H9 (cell line): ENCODE measurements at regions not wholly inside any gene's neighbourhood (a gene's known extent, or its start where the extent isn't known, plus 50 kb on each side); places are given as distances from the start of the nearest gene placed in this dataset.

Experiments used
- DNase-seq: peaks from one replicate; pipeline ENCODE4 v3.0.0-alpha.2; 2017
- H2AFZ ChIP-seq: one replicate; pipeline ENCODE4 v1.6.1; 2013; ENCODE audit warnings: mild to moderate bottlenecking, low read length, control low read depth, moderate library complexity
- H2AK5ac ChIP-seq: 2 replicates; pipeline ENCODE4 v1.6.1; 2013; ENCODE audit warnings: low read length, control low read depth, mixed read lengths; ENCODE audit not compliant: insufficient read length
- H2BK120ac ChIP-seq: one replicate; pipeline ENCODE4 v1.6.1; 2013; ENCODE audit warnings: low read depth, mild to moderate bottlenecking, low read length, control low read depth, inconsistent platforms; ENCODE audit not compliant: poor library complexity, severe bottlenecking
- H2BK12ac ChIP-seq: 2 replicates; pipeline ENCODE4 v1.6.1; 2013; ENCODE audit warnings: low read length, control low read depth, mixed read lengths, low read depth; ENCODE audit not compliant: insufficient read length
- H2BK15ac ChIP-seq: 2 replicates; pipeline ENCODE4 v1.6.1; 2013; ENCODE audit warnings: low read depth, low read length, control low read depth
- H2BK20ac ChIP-seq: one replicate; pipeline ENCODE4 v1.6.1; 2013; ENCODE audit warnings: low read depth, mild to moderate bottlenecking, low read length, control low read depth, inconsistent platforms; ENCODE audit not compliant: poor library complexity, severe bottlenecking
- H2BK5ac ChIP-seq: 2 replicates; pipeline ENCODE4 v1.6.1; 2013; ENCODE audit warnings: low read length, control low read depth, mixed read lengths; ENCODE audit not compliant: insufficient read length
- H3K14ac ChIP-seq: 2 replicates; pipeline ENCODE4 v1.6.1; 2013; ENCODE audit warnings: low read length, control low read depth; ENCODE audit not compliant: insufficient read depth
- H3K18ac ChIP-seq: 2 replicates; pipeline ENCODE4 v1.6.1; 2013; ENCODE audit warnings: low read depth, mild to moderate bottlenecking, mixed read lengths, low read length, control low read depth; ENCODE audit not compliant: insufficient read length
- H3K23ac ChIP-seq: 2 replicates; pipeline ENCODE4 v1.6.1; 2013; ENCODE audit warnings: low read length, control low read depth, mixed read lengths, low read depth; ENCODE audit not compliant: insufficient read length
- H3K23me2 ChIP-seq: 2 replicates; pipeline ENCODE4 v1.6.1; 2013; ENCODE audit warnings: low read depth, mild to moderate bottlenecking, mixed read lengths, low read length, control low read depth; ENCODE audit not compliant: insufficient read length, poor library complexity, severe bottlenecking
- H3K27ac ChIP-seq: 2 replicates; pipeline ENCODE4 v1.5.1; 2013; ENCODE audit warnings: low read length, control low read depth, mixed read lengths, low read depth; ENCODE audit not compliant: insufficient read length
- H3K27me3 ChIP-seq: 2 replicates; pipeline ENCODE4 v1.6.1; 2013; ENCODE audit warnings: low read length, control low read depth, inconsistent platforms; ENCODE audit not compliant: insufficient read depth
- H3K4ac ChIP-seq: 2 replicates; pipeline ENCODE4 v1.6.1; 2013; ENCODE audit warnings: low read depth, mild to moderate bottlenecking, control low read depth, inconsistent platforms, low read length, moderate library complexity
- H3K4me1 ChIP-seq: 2 replicates; pipeline ENCODE4 v1.6.1; 2013; ENCODE audit warnings: low read length, control low read depth, inconsistent platforms; ENCODE audit not compliant: insufficient read depth
- H3K4me2 ChIP-seq: 2 replicates; pipeline ENCODE4 v1.6.1; 2013; ENCODE audit warnings: low read length, control low read depth, mixed read lengths; ENCODE audit not compliant: insufficient read length, insufficient read depth
- H3K56ac ChIP-seq: 2 replicates; pipeline ENCODE4 v1.6.1; 2013; ENCODE audit warnings: low read depth, mild to moderate bottlenecking, mixed read lengths, low read length, control low read depth; ENCODE audit not compliant: insufficient read length
- H3K79me1 ChIP-seq: 2 replicates; pipeline ENCODE4 v1.6.1; 2013; ENCODE audit warnings: low read depth, mild to moderate bottlenecking, moderate library complexity, low read length, control low read depth, inconsistent platforms; ENCODE audit not compliant: insufficient read depth, poor library complexity, severe bottlenecking
- H3K79me2 ChIP-seq: 2 replicates; pipeline ENCODE4 v1.6.1; 2013; ENCODE audit warnings: low read length, control low read depth, inconsistent platforms; ENCODE audit not compliant: insufficient read depth
- H3K9ac ChIP-seq: 2 replicates; pipeline ENCODE4 v1.6.1; 2013; ENCODE audit warnings: low read length, control low read depth, mixed read lengths; ENCODE audit not compliant: insufficient read length; ENCODE audit errors: extremely low read depth
- H3K9me3 ChIP-seq: one replicate; pipeline ENCODE4 v1.6.1; 2013; ENCODE audit warnings: low read depth, low read length, inconsistent platforms; ENCODE audit not compliant: control insufficient read depth
- H3T11ph ChIP-seq: one replicate; pipeline ENCODE4 v1.6.1; 2013; ENCODE audit warnings: mild to moderate bottlenecking, low read length, control low read depth, inconsistent platforms
- H4K20me1 ChIP-seq: one replicate; pipeline ENCODE4 v1.6.1; 2013; ENCODE audit not compliant: control insufficient read depth, insufficient read length, insufficient read depth
- H4K5ac ChIP-seq: 2 replicates; pipeline ENCODE4 v1.6.1; 2013; ENCODE audit warnings: low read depth, mild to moderate bottlenecking, mixed read lengths, low read length, control low read depth; ENCODE audit not compliant: insufficient read length
- H4K8ac ChIP-seq: replicated peaks from 2 replicates; pipeline ENCODE4 v1.6.1; 2013; ENCODE audit warnings: low read length, control low read depth, mixed read lengths, low read depth; ENCODE audit not compliant: insufficient read length
- H4K91ac ChIP-seq: 2 replicates; pipeline ENCODE4 v1.6.1; 2013; ENCODE audit warnings: low read depth, mild to moderate bottlenecking, moderate library complexity, mixed read lengths, low read length, control low read depth; ENCODE audit not compliant: insufficient read length
- H3K27ac Mint-ChIP-seq, 3 experiments: 2 replicates in 2 of 3; 3 replicates in 1 of 3; pipeline ENCODE4 v1.8.0; 2020 to 2021; ENCODE audit warnings: mixed read lengths in 3 of 3, mild to moderate bottlenecking in 1 of 3, moderate library complexity in 1 of 3
- H3K27me3 Mint-ChIP-seq: 2 replicates; pipeline ENCODE4 v1.8.0; 2021; ENCODE audit warnings: low read depth, mild to moderate bottlenecking, moderate library complexity, mixed read lengths
- H3K36me3 Mint-ChIP-seq, 3 experiments: 2 replicates in 2 of 3; 3 replicates in 1 of 3; pipeline ENCODE4 v1.8.0; 2020 to 2021; ENCODE audit warnings: low read depth in 3 of 3, mixed read lengths in 3 of 3; ENCODE audit not compliant: insufficient read depth in 1 of 3
- H3K4me1 Mint-ChIP-seq, 2 experiments: 2 replicates each; pipeline ENCODE4 v1.8.0; 2020; ENCODE audit warnings: mixed read lengths in 2 of 2
- H3K4me3 Mint-ChIP-seq, 2 experiments: 2 replicates in 1 of 2; 3 replicates in 1 of 2; pipeline ENCODE4 v1.8.0; 2020 to 2021; ENCODE audit warnings: mild to moderate bottlenecking in 2 of 2, mixed read lengths in 2 of 2, moderate library complexity in 1 of 2
- H3K9me3 Mint-ChIP-seq, 2 experiments: 2 replicates in 1 of 2; 3 replicates in 1 of 2; pipeline ENCODE4 v1.8.0; 2020; ENCODE audit warnings: mild to moderate bottlenecking in 2 of 2, mixed read lengths in 2 of 2, moderate library complexity in 1 of 2
- CTCF ChIP-seq: fragments of 200-600 bp; sonication (generic); conservative IDR thresholded peaks from 3 replicates; pipeline ENCODE4 v1.8.0; 2021; ENCODE audit warnings: antibody characterized with exemption, mild to moderate bottlenecking
- WGBS: extraction: QIAGEN DNeasy Blood & Tissue Kit; methylation state at CpG from one replicate; pipeline ENCODE4 v1.1.7; 2013; ENCODE audit warnings: missing lambda C conversion rate, low lambda C conversion rate, mixed read lengths; ENCODE audit not compliant: insufficient read length; ENCODE audit errors: extremely low coverage; 5-methylcytosine and 5-hydroxymethylcytosine counted together

GRCh38 chr10:118957966-118958365, 71.5 kb upstream of the NANOS1 start:
- H3K9me3 Mint-ChIP-seq: no peaks in the 10 kb centered on the region
- Histone ChIP-seq H4K20me1 (no peaks in the 10 kb centered on the region), H3K4ac (no peak overlapping the region), H3K79me2 (no peaks in the 10 kb centered on the region), H4K8ac (no peak overlapping the region), H2BK12ac (no peak overlapping the region), H3K14ac (no peak overlapping the region), H2AK5ac (no peak overlapping the region), H3K9ac (no peak overlapping the region), H2BK20ac (no peak overlapping the region), H2BK120ac (no peak overlapping the region), H3K79me1 (no peaks in the 10 kb centered on the region), H3K9me3 (no peaks in the 10 kb centered on the region), H3K4me2 (no peak overlapping the region), H2BK5ac (no peak overlapping the region), H3K4me1 (no peaks in the 10 kb centered on the region), H3K27me3 (no peaks in the 10 kb centered on the region), H2AFZ (no peak overlapping the region), H2BK15ac (no peak overlapping the region), H3T11ph (no peak overlapping the region), H4K91ac (no peak overlapping the region), H4K5ac (no peak overlapping the region), H3K56ac (no peak overlapping the region), H3K23ac (no peak overlapping the region), H3K23me2 (no peaks in the 10 kb centered on the region), H3K27ac (no peak overlapping the region), H3K18ac (no peak overlapping the region)
- no peak overlapping the region for H3K4me3 Mint-ChIP-seq
- no peak overlapping the region; a peak in 1 of 7 replicates for H3K27ac Mint-ChIP-seq
- H3K4me1 Mint-ChIP-seq: peaks cover 9 to 23% of the 10 kb centered on the region in 2 experiments
- H3K27me3 Mint-ChIP-seq: peaks cover 2% of the 10 kb centered on the region; the same call in 1 of the 2 replicates
- no CpG with 5 or more reads among the region's 12 CpGs for WGBS
- no peaks in the 10 kb centered on the region for H3K36me3 Mint-ChIP-seq
- TF ChIP-seq CTCF: no peak
- peak; percentile 19 for DNase-seq
